ENCODE measurements at regions not wholly inside any gene's neighbourhood (a gene's known extent, or its start where the extent isn't known, plus 50 kb on each side); places are given as distances from the start of the nearest gene placed in this dataset.

- no peak for ATAC-seq (ENCODE audit: low read depth in 2 of 2)
- no peak for DNase-seq
- peaks cover 26 to 37% (median 27%) of the 10 kb centered on the region in 3 donors for H3K4me1 Mint-ChIP-seq
- no peaks in the 10 kb centered on the region for H3K36me3 Mint-ChIP-seq
- no peak overlapping the region for H3K27ac Mint-ChIP-seq
- H3K27me3 Mint-ChIP-seq: peaks cover 6 to 12% (median 9%) of the 10 kb centered on the region in 3 donors
- H3K9me3 Mint-ChIP-seq: peaks cover 0 to 2% (median 0%) of the 10 kb centered on the region in 7 donors
- H3K4me3 Mint-ChIP-seq: no peak overlapping the region
Observed at GRCh38 chr6:6715465-6715864, 126.9 kb downstream of the LY86 start.

GRCh38 chr6:6716998-6717763, 128.7 kb downstream of the LY86 start:
- Mint-ChIP-seq H3K4me3 (no peak overlapping the region), H3K27me3 (peaks cover 6 to 12% (median 9%) of the 10 kb centered on the region in 3 donors), H3K4me1 (peaks cover 13 to 22% (median 15%) of the 10 kb centered on the region in 3 donors), H3K27ac (no peak overlapping the region), H3K36me3 (no peaks in the 10 kb centered on the region), H3K9me3 (no peaks in the 10 kb centered on the region)
- DNase-seq (no peak), ATAC-seq (ENCODE audit: low read depth in 2 of 2) (no peak)

GRCh38 chr6:6717953-6718352, 129.4 kb downstream of the LY86 start:
- no peaks in the 10 kb centered on the region for H3K36me3 Mint-ChIP-seq
- peaks cover 5 to 14% (median 7%) of the 10 kb centered on the region in 3 donors for H3K4me1 Mint-ChIP-seq
- H3K9me3 Mint-ChIP-seq: no peaks in the 10 kb centered on the region
- ATAC-seq (ENCODE audit: low read depth in 2 of 2) (no peak), DNase-seq (no peak)
- H3K4me3 Mint-ChIP-seq: no peak overlapping the region
- peak overlapping the region in 1 of 6 donors; percentile 30 for H3K27ac Mint-ChIP-seq
- peaks cover 3 to 8% (median 6%) of the 10 kb centered on the region in 3 donors for H3K27me3 Mint-ChIP-seq

GRCh38 chr6:6721606-6722005, 133.1 kb downstream of the LY86 start:
- Mint-ChIP-seq H3K27me3 (peaks cover 14 to 27% (median 23%) of the 10 kb centered on the region in 3 donors), H3K9me3 (no peaks in the 10 kb centered on the region), H3K4me1 (peaks cover 12 to 20% (median 14%) of the 10 kb centered on the region in 3 donors), H3K4me3 (no peak overlapping the region), H3K36me3 (peaks cover 0 to 5% of the 10 kb centered on the region in 2 donors), H3K27ac (no peak overlapping the region)
- DNase-seq (no peak), ATAC-seq (ENCODE audit: low read depth in 2 of 2) (no peak)

- no peak for ATAC-seq (ENCODE audit: low read depth in 2 of 2)
- Mint-ChIP-seq H3K4me3 (no peak overlapping the region), H3K27ac (no peak overlapping the region), H3K4me1 (peaks cover 12 to 20% (median 14%) of the 10 kb centered on the region in 3 donors), H3K36me3 (peaks cover 0 to 5% of the 10 kb centered on the region in 2 donors), H3K9me3 (no peaks in the 10 kb centered on the region), H3K27me3 (peaks cover 19 to 27% (median 27%) of the 10 kb centered on the region in 3 donors)
- DNase-seq: no peak
Observed at GRCh38 chr6:6722195-6722594, 133.7 kb downstream of the LY86 start.

GRCh38 chr6:6723361-6723760, 134.8 kb downstream of the LY86 start:
- ATAC-seq (ENCODE audit: low read depth in 2 of 2) (no peak), DNase-seq (no peak)
- H3K4me1 Mint-ChIP-seq: peaks cover 12 to 20% (median 14%) of the 10 kb centered on the region in 3 donors
- H3K27me3 Mint-ChIP-seq: peaks cover 19 to 36% (median 36%) of the 10 kb centered on the region in 3 donors
- peak overlapping the region in 1 of 8 donors; percentile 35 for H3K4me3 Mint-ChIP-seq
- no peak overlapping the region for H3K27ac Mint-ChIP-seq
- peaks cover 0 to 5% of the 10 kb centered on the region in 2 donors for H3K36me3 Mint-ChIP-seq
- H3K9me3 Mint-ChIP-seq: no peaks in the 10 kb centered on the region

- peak overlapping the region in 2 of 6 donors; percentile 70 to 82 for H3K27ac Mint-ChIP-seq
- H3K9me3 Mint-ChIP-seq: no peaks in the 10 kb centered on the region
- H3K27me3 Mint-ChIP-seq: peaks cover 19 to 36% (median 33%) of the 10 kb centered on the region in 3 donors
- ATAC-seq (ENCODE audit: low read depth in 2 of 2) (peak; percentile 18 to 23), DNase-seq (peak; percentile 12)
- peaks cover 12 to 20% (median 14%) of the 10 kb centered on the region in 3 donors for H3K4me1 Mint-ChIP-seq
- peak overlapping the region in 7 of 8 donors; percentile 51 to 88 (median 75) for H3K4me3 Mint-ChIP-seq
- H3K36me3 Mint-ChIP-seq: peaks cover 0 to 5% of the 10 kb centered on the region in 2 donors
Observed at GRCh38 chr6:6723921-6724538, 135.5 kb downstream of the LY86 start.

GRCh38 chr6:6724539-6725467, 136.3 kb downstream of the LY86 start:
- Mint-ChIP-seq H3K9me3 (no peaks in the 10 kb centered on the region), H3K36me3 (peaks cover 0 to 5% of the 10 kb centered on the region in 2 donors), H3K27me3 (peaks cover 24 to 36% (median 31%) of the 10 kb centered on the region in 3 donors), H3K27ac (peak overlapping the region in 4 of 6 donors; percentile 15 to 82 (median 47)), H3K4me3 (peak overlapping the region; percentile 17 to 88 (median 74)), H3K4me1 (peaks cover 12 to 20% (median 14%) of the 10 kb centered on the region in 3 donors)
- DNase-seq: peak; percentile 38
- ATAC-seq (ENCODE audit: low read depth in 2 of 2): peak; percentile 73 to 89

GRCh38 chr6:6725468-6726209, 137.1 kb downstream of the LY86 start:
- DNase-seq (no peak), ATAC-seq (ENCODE audit: low read depth in 2 of 2) (no peak)
- H3K27ac Mint-ChIP-seq: peak overlapping the region in 2 of 6 donors; percentile 24 to 54
- H3K4me1 Mint-ChIP-seq: peaks cover 12 to 20% (median 14%) of the 10 kb centered on the region in 3 donors
- H3K9me3 Mint-ChIP-seq: no peaks in the 10 kb centered on the region
- H3K4me3 Mint-ChIP-seq: peak overlapping the region in 6 of 8 donors; percentile 3 to 88 (median 52)
- H3K36me3 Mint-ChIP-seq: peaks cover 0 to 5% of the 10 kb centered on the region in 2 donors
- H3K27me3 Mint-ChIP-seq: peaks cover 24 to 36% (median 31%) of the 10 kb centered on the region in 3 donors

GRCh38 chr6:6728169-6728941, 139.8 kb downstream of the LY86 start:
- ATAC-seq (ENCODE audit: low read depth in 2 of 2) (no peak), DNase-seq (no peak)
- Mint-ChIP-seq H3K27ac (peak overlapping the region in 1 of 6 donors; percentile 78), H3K4me3 (no peak overlapping the region), H3K36me3 (peaks cover 0 to 5% of the 10 kb centered on the region in 2 donors), H3K9me3 (no peaks in the 10 kb centered on the region), H3K4me1 (peaks cover 12 to 20% (median 14%) of the 10 kb centered on the region in 3 donors), H3K27me3 (peaks cover 27 to 37% (median 31%) of the 10 kb centered on the region in 3 donors)

- no peak overlapping the region for H3K27ac Mint-ChIP-seq
- peaks cover 6 to 10% (median 9%) of the 10 kb centered on the region in 3 donors for H3K4me1 Mint-ChIP-seq
- H3K36me3 Mint-ChIP-seq: peaks cover 0 to 5% of the 10 kb centered on the region in 2 donors
- H3K4me3 Mint-ChIP-seq: no peak overlapping the region
- H3K27me3 Mint-ChIP-seq: peaks cover 22 to 40% (median 37%) of the 10 kb centered on the region in 3 donors
- ATAC-seq (ENCODE audit: low read depth in 2 of 2) (no peak), DNase-seq (no peak)
- H3K9me3 Mint-ChIP-seq: no peaks in the 10 kb centered on the region
Observed at GRCh38 chr6:6729971-6730370, 141.5 kb downstream of the LY86 start.

GRCh38 chr6:6730831-6731230, 142.3 kb downstream of the LY86 start:
- H3K36me3 Mint-ChIP-seq: peaks cover 0 to 2% of the 10 kb centered on the region in 2 donors
- no peaks in the 10 kb centered on the region for H3K9me3 Mint-ChIP-seq
- peaks cover 1 to 3% (median 2%) of the 10 kb centered on the region in 3 donors for H3K4me1 Mint-ChIP-seq
- peaks cover 25 to 38% (median 30%) of the 10 kb centered on the region in 3 donors for H3K27me3 Mint-ChIP-seq
- no peak overlapping the region for H3K4me3 Mint-ChIP-seq
- ATAC-seq (ENCODE audit: low read depth in 2 of 2) (no peak), DNase-seq (no peak)
- H3K27ac Mint-ChIP-seq: no peak overlapping the region

All from naive B cell (primary cell).